ENCODE measurements at regions not wholly inside any gene's neighbourhood (a gene's known extent, or its start where the extent isn't known, plus 50 kb on each side); places are given as distances from the start of the nearest gene placed in this dataset.
"Not testable (repeated sequence)": the region's sequence is repeated elsewhere in the genome, so short reads cannot be mapped to it uniquely, and the experiment has no call there.

GRCh38 chr4:117575850-117576249 lies 458.4 kb upstream of the NDST3 start:
- no peaks in the 10 kb centered on the region for H3K36me3 Mint-ChIP-seq (ENCODE audit: low read depth)
- H3K27me3 Mint-ChIP-seq = no peaks in the 10 kb centered on the region

GRCh38 chr4:117577686-117578311 lies 456.5 kb upstream of the NDST3 start:
- no peak for DNase-seq
- no peaks in the 10 kb centered on the region for H3K9me3 Mint-ChIP-seq
- no peaks in the 10 kb centered on the region for H3K27me3 Mint-ChIP-seq
- H3K4me1 Mint-ChIP-seq = no peaks in the 10 kb centered on the region
- ChIA-PET POLR2A (no interaction called here), CTCF (no interaction called here)
- no peaks in the 10 kb centered on the region for H3K36me3 Mint-ChIP-seq (ENCODE audit: low read depth)
- H3K4me3 Mint-ChIP-seq = no peak overlapping the region
- H3K27ac Mint-ChIP-seq = no peak overlapping the region

More at GRCh38 chr4:117575850-117576249, 458.4 kb upstream of the NDST3 start:
- Mint-ChIP-seq H3K9me3 (no peaks in the 10 kb centered on the region), H3K4me3 (no peak overlapping the region), H3K27ac (no peak overlapping the region), H3K4me1 (no peaks in the 10 kb centered on the region)
- no peak for DNase-seq
- CTCF ChIA-PET = no interaction called here
- POLR2A ChIA-PET = no interaction called here

- ChIA-PET POLR2A (no interaction called here), CTCF (no interaction called here)
- Mint-ChIP-seq H3K27ac (no peak overlapping the region), H3K4me1 (no peaks in the 10 kb centered on the region), H3K9me3 (peaks cover 2% of the 10 kb centered on the region), H3K36me3 (ENCODE audit: low read depth) (no peaks in the 10 kb centered on the region), H3K4me3 (no peak overlapping the region), H3K27me3 (no peaks in the 10 kb centered on the region)
- DNase-seq = no peak
Observed at GRCh38 chr4:117588771-117589170, 445.5 kb upstream of the NDST3 start.

GRCh38 chr4:117596917-117597480 lies 437.3 kb upstream of the NDST3 start:
- no peak overlapping the region for H3K27ac Mint-ChIP-seq
- no peaks in the 10 kb centered on the region for H3K9me3 Mint-ChIP-seq
- CTCF ChIA-PET = no interaction called here
- POLR2A ChIA-PET = no interaction called here
- no peak overlapping the region for H3K4me3 Mint-ChIP-seq
- H3K4me1 Mint-ChIP-seq = no peaks in the 10 kb centered on the region
- no peaks in the 10 kb centered on the region for H3K27me3 Mint-ChIP-seq
- DNase-seq = no peak
- no peaks in the 10 kb centered on the region for H3K36me3 Mint-ChIP-seq (ENCODE audit: low read depth)

GRCh38 chr4:117599393-117599792 lies 434.9 kb upstream of the NDST3 start:
- H3K27ac Mint-ChIP-seq; H3K4me1 Mint-ChIP-seq; H3K4me3 Mint-ChIP-seq; H3K27me3 Mint-ChIP-seq; CTCF ChIA-PET; H3K9me3 Mint-ChIP-seq; POLR2A ChIA-PET; H3K36me3 Mint-ChIP-seq (ENCODE audit: low read depth); DNase-seq: not testable (repeated sequence)

GRCh38 chr4:117600936-117601335 lies 433.4 kb upstream of the NDST3 start:
- H3K4me1 Mint-ChIP-seq; H3K9me3 Mint-ChIP-seq; POLR2A ChIA-PET; H3K36me3 Mint-ChIP-seq (ENCODE audit: low read depth); H3K27ac Mint-ChIP-seq; CTCF ChIA-PET; H3K4me3 Mint-ChIP-seq; DNase-seq; H3K27me3 Mint-ChIP-seq: not testable (repeated sequence)

- Mint-ChIP-seq H3K9me3 (peaks cover 6% of the 10 kb centered on the region), H3K27me3 (no peaks in the 10 kb centered on the region), H3K36me3 (ENCODE audit: low read depth) (no peaks in the 10 kb centered on the region), H3K4me1 (no peaks in the 10 kb centered on the region), H3K4me3 (no peak overlapping the region), H3K27ac (no peak overlapping the region)
- no peak for DNase-seq
- ChIA-PET POLR2A (interaction anchor here (0.9 kb wide), 1 partner anchor 16 kb away, joined by 3 read pairs; no protein-coding TSS in a partner anchor), CTCF (no interaction called here)
Observed at GRCh38 chr4:117610706-117611308, 423.5 kb upstream of the NDST3 start.

- POLR2A ChIA-PET = no interaction called here
- no peak overlapping the region for H3K27ac Mint-ChIP-seq
- H3K27me3 Mint-ChIP-seq = no peaks in the 10 kb centered on the region
Observed at GRCh38 chr4:117621673-117622072, 412.6 kb upstream of the NDST3 start.

GRCh38 chr4:117623326-117623725 lies 411.0 kb upstream of the NDST3 start:
- H3K27me3 Mint-ChIP-seq = no peaks in the 10 kb centered on the region
- H3K27ac Mint-ChIP-seq = no peak overlapping the region
- H3K9me3 Mint-ChIP-seq = no peaks in the 10 kb centered on the region
- no peaks in the 10 kb centered on the region for H3K4me1 Mint-ChIP-seq
- H3K36me3 Mint-ChIP-seq (ENCODE audit: low read depth) = no peaks in the 10 kb centered on the region
- DNase-seq = no peak
- ChIA-PET CTCF (no interaction called here), POLR2A (no interaction called here)
- no peak overlapping the region for H3K4me3 Mint-ChIP-seq

More at GRCh38 chr4:117621673-117622072, 412.6 kb upstream of the NDST3 start:
- CTCF ChIA-PET = no interaction called here
- no peak for DNase-seq
- Mint-ChIP-seq H3K4me3 (no peak overlapping the region), H3K4me1 (no peaks in the 10 kb centered on the region), H3K9me3 (peaks cover under 1% of the 10 kb centered on the region), H3K36me3 (ENCODE audit: low read depth) (no peaks in the 10 kb centered on the region)

GRCh38 chr4:117626664-117627063 lies 407.6 kb upstream of the NDST3 start:
- Mint-ChIP-seq H3K36me3 (ENCODE audit: low read depth) (no peaks in the 10 kb centered on the region), H3K4me3 (no peak overlapping the region), H3K4me1 (no peaks in the 10 kb centered on the region), H3K27me3 (no peaks in the 10 kb centered on the region), H3K9me3 (no peaks in the 10 kb centered on the region), H3K27ac (no peak overlapping the region)
- CTCF ChIA-PET = no interaction called here
- POLR2A ChIA-PET = no interaction called here
- no peak for DNase-seq

- H3K36me3 Mint-ChIP-seq (ENCODE audit: low read depth) = no peaks in the 10 kb centered on the region
- H3K27ac Mint-ChIP-seq = no peak overlapping the region
- no peak overlapping the region for H3K4me3 Mint-ChIP-seq
- no peaks in the 10 kb centered on the region for H3K27me3 Mint-ChIP-seq
- H3K4me1 Mint-ChIP-seq = no peaks in the 10 kb centered on the region
- no peak for DNase-seq
- CTCF ChIA-PET = no interaction called here
- POLR2A ChIA-PET = no interaction called here
- H3K9me3 Mint-ChIP-seq = no peaks in the 10 kb centered on the region
Observed at GRCh38 chr4:117634716-117635115, 399.6 kb upstream of the NDST3 start.

GRCh38 chr4:117637347-117637746 lies 396.9 kb upstream of the NDST3 start:
- no peak for DNase-seq
- CTCF ChIA-PET = no interaction called here
- no peaks in the 10 kb centered on the region for H3K9me3 Mint-ChIP-seq
- no peaks in the 10 kb centered on the region for H3K36me3 Mint-ChIP-seq (ENCODE audit: low read depth)
- H3K27ac Mint-ChIP-seq = no peak overlapping the region
- H3K4me1 Mint-ChIP-seq = no peaks in the 10 kb centered on the region
- POLR2A ChIA-PET = no interaction called here
- no peaks in the 10 kb centered on the region for H3K27me3 Mint-ChIP-seq
- no peak overlapping the region for H3K4me3 Mint-ChIP-seq

GRCh38 chr4:117640836-117641235 lies 393.4 kb upstream of the NDST3 start:
- POLR2A ChIA-PET = no interaction called here

GRCh38 chr4:117641519-117641918 lies 392.8 kb upstream of the NDST3 start:
- CTCF ChIA-PET = no interaction called here
- H3K4me1 Mint-ChIP-seq = no peaks in the 10 kb centered on the region
- no peaks in the 10 kb centered on the region for H3K27me3 Mint-ChIP-seq
- POLR2A ChIA-PET = no interaction called here
- no peaks in the 10 kb centered on the region for H3K36me3 Mint-ChIP-seq (ENCODE audit: low read depth)
- no peak overlapping the region for H3K4me3 Mint-ChIP-seq
- no peak overlapping the region for H3K27ac Mint-ChIP-seq
- H3K9me3 Mint-ChIP-seq = no peaks in the 10 kb centered on the region
- no peak for DNase-seq

More at GRCh38 chr4:117640836-117641235, 393.4 kb upstream of the NDST3 start:
- DNase-seq = no peak
- H3K27ac Mint-ChIP-seq = no peak overlapping the region
- no peaks in the 10 kb centered on the region for H3K36me3 Mint-ChIP-seq (ENCODE audit: low read depth)
- H3K4me1 Mint-ChIP-seq = no peaks in the 10 kb centered on the region
- CTCF ChIA-PET = no interaction called here
- H3K9me3 Mint-ChIP-seq = no peaks in the 10 kb centered on the region
- H3K27me3 Mint-ChIP-seq = no peaks in the 10 kb centered on the region
- no peak overlapping the region for H3K4me3 Mint-ChIP-seq

Measured in activated CD4-positive, alpha-beta memory T cell treated with anti-CD3 and anti-CD28 coated beads, Interleukin-2, amount 10 ng/mL, durations not matched to agents 7 days and 5 days (primary cell).